ENCODE measurements at regions not wholly inside any gene's neighbourhood (a gene's known extent, or its start where the extent isn't known, plus 50 kb on each side); places are given as distances from the start of the nearest gene placed in this dataset.

DNA sequence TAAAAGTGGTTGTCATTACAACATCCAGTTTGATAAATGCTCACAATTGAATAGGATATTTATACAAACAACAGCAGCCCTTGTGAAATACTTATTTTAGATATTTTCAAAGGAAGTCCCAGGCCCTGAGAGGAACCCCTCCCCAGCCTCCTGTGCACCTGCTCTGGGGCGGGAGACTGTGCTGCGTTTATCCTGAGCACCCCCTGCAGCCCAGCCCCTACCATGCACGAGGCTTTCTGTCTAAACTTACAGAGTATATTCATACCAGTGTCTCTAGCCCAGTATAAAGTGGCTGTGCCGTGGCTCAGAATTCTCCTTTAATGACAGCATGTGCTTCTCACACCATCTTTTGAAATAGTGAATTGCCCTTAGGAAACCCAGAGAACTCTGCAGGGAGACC lies 1084.3 kb downstream of the TMEM121 start:
- ChIA-PET POLR2A (no interaction called here), CTCF (no interaction called here)
- H3K9me3 ChIP-seq (replicated peaks; ENCODE audit: control insufficient read depth, insufficient read depth, low read length): no peaks in the 10 kb centered on the region
- no peaks in the 10 kb centered on the region for H3K4me1 ChIP-seq (ENCODE audit: control insufficient read depth, extremely low read depth, insufficient read depth, low read length)
- no peak overlapping the region for H3K4me2 ChIP-seq (ENCODE audit: insufficient read depth, low read length)
- FAIRE-seq: no peak
- no peak for DNase-seq (ENCODE audit: low read depth, low spot score)
- H2AFZ ChIP-seq (ENCODE audit: low read depth, low read length): no peak overlapping the region
- no peak overlapping the region for H3K9ac ChIP-seq (replicated peaks; ENCODE audit: extremely low read depth, insufficient read depth, low read length)
- H3K79me2 ChIP-seq (ENCODE audit: control insufficient read depth, insufficient read depth, low read length): no peaks in the 10 kb centered on the region
- TF ChIP-seq EZH2 (IDR thresholded peaks at IDR 0.05; ENCODE audit: borderline replicate concordance, low read depth, low read length, severe bottlenecking): no peak
- no peak for TF ChIP-seq FOS (IDR thresholded peaks at IDR 0.05; ENCODE audit: borderline replicate concordance, insufficient read depth, low read length)
- TF ChIP-seq, protein P1, sequence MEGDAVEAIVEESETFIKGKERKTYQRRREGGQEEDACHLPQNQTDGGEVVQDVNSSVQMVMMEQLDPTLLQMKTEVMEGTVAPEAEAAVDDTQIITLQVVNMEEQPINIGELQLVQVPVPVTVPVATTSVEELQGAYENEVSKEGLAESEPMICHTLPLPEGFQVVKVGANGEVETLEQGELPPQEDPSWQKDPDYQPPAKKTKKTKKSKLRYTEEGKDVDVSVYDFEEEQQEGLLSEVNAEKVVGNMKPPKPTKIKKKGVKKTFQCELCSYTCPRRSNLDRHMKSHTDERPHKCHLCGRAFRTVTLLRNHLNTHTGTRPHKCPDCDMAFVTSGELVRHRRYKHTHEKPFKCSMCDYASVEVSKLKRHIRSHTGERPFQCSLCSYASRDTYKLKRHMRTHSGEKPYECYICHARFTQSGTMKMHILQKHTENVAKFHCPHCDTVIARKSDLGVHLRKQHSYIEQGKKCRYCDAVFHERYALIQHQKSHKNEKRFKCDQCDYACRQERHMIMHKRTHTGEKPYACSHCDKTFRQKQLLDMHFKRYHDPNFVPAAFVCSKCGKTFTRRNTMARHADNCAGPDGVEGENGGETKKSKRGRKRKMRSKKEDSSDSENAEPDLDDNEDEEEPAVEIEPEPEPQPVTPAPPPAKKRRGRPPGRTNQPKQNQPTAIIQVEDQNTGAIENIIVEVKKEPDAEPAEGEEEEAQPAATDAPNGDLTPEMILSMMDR (IDR thresholded peaks at IDR 0.05; ENCODE audit: extremely low read depth in 1 of 2, insufficient read depth in 1 of 2, low read depth in 1 of 2, low read length in 2 of 2): no peak
- H3K4me3 ChIP-seq (replicated peaks in 1 of 3; ENCODE audit: insufficient read depth in 1 of 3, low read depth in 1 of 3, low read length in 3 of 3): no peak overlapping the region
- H3K27me3 ChIP-seq (ENCODE audit: control insufficient read depth in 2 of 2, insufficient read depth in 2 of 2, low read length in 2 of 2): no peaks in the 10 kb centered on the region
- no peaks in the 10 kb centered on the region for H3K36me3 ChIP-seq (ENCODE audit: control insufficient read depth in 2 of 2, extremely low read depth in 1 of 2, insufficient read depth in 2 of 2, low read length in 2 of 2)
- dilution Hi-C loops (cut with MboI; ENCODE audit: extremely low pct_ligation_motif_present, low sequenced_read_pairs) (no loop called here), intact Hi-C loops (cut with micrococcal nuclease) (no loop called here)
- no TSS peak for BruUV-seq (replicated peaks)
- no peaks in the 10 kb centered on the region for H3K9me1 ChIP-seq (replicated peaks; ENCODE audit: control insufficient read depth, extremely low read depth, insufficient read depth, low read length)
- H4K20me1 ChIP-seq (replicated peaks; ENCODE audit: control insufficient read depth, extremely low read depth, insufficient read depth, low read length): no peaks in the 10 kb centered on the region
- no peak overlapping the region for H3K27ac ChIP-seq (ENCODE audit: insufficient read depth, low read depth, low read length)

DNA sequence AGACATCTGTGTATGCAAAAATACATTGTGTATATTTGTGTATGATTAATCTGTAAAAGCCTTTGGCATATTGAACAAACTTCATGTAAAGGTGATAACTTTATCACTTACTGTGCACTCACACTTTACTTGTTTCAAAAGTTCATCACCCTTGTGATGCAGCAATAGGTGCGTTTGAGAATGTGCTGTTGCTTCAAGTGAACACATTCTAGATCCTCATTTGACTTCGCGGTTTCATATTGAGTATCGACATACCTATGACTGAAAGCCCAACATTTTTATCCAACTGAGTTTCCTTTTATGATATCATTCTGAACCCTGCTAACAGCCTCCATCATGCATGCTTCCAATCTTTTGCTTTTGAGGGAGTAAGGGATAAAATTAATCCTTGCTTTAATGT lies 1086.9 kb downstream of the TMEM121 start:
- no peak for TF ChIP-seq EZH2 (IDR thresholded peaks at IDR 0.05; ENCODE audit: borderline replicate concordance, low read depth, low read length, severe bottlenecking)
- TF ChIP-seq, protein P1 (IDR thresholded peaks at IDR 0.05; ENCODE audit: extremely low read depth in 1 of 2, insufficient read depth in 1 of 2, low read depth in 1 of 2, low read length in 2 of 2): no peak
- TF ChIP-seq FOS (IDR thresholded peaks at IDR 0.05; ENCODE audit: borderline replicate concordance, insufficient read depth, low read length): no peak
- TF ChIP-seq GATA2 (IDR thresholded peaks at IDR 0.05; ENCODE audit: insufficient read depth, insufficient read length, low read depth, low read length): no peak
- TF ChIP-seq MAX (IDR thresholded peaks at IDR 0.05; ENCODE audit: insufficient read depth, insufficient read length): no peak
- TF ChIP-seq JUN (IDR thresholded peaks at IDR 0.05; ENCODE audit: borderline replicate concordance, insufficient read depth, insufficient read length, low read depth): no peak
- no peak for TF ChIP-seq POLR2A (IDR thresholded peaks at IDR 0.05; ENCODE audit: low read depth, low read length)
- no peak for TF ChIP-seq POLR2AphosphoS5 (IDR thresholded peaks at IDR 0.05; ENCODE audit: insufficient read depth, low read depth, low read length)
- H3K79me2 ChIP-seq (ENCODE audit: control insufficient read depth, insufficient read depth, low read length): no peaks in the 10 kb centered on the region
- no peak overlapping the region for H3K27ac ChIP-seq (ENCODE audit: insufficient read depth, low read depth, low read length)
- CTCF ChIA-PET: no interaction called here
- DNase-seq (ENCODE audit: low read depth, low spot score) (no peak), FAIRE-seq (no peak)
- dilution Hi-C loops (cut with MboI; ENCODE audit: extremely low pct_ligation_motif_present, low sequenced_read_pairs) (no loop called here), intact Hi-C loops (cut with micrococcal nuclease) (no loop called here)
- peaks cover 2% of the 10 kb centered on the region for H3K9me3 ChIP-seq (replicated peaks; ENCODE audit: control insufficient read depth, insufficient read depth, low read length)
- no peaks in the 10 kb centered on the region for H3K36me3 ChIP-seq (ENCODE audit: control insufficient read depth in 2 of 2, extremely low read depth in 1 of 2, insufficient read depth in 2 of 2, low read length in 2 of 2)
- POLR2A ChIA-PET: no interaction called here
- no peak overlapping the region for H3K4me2 ChIP-seq (ENCODE audit: insufficient read depth, low read length)
- H3K4me1 ChIP-seq (ENCODE audit: control insufficient read depth, extremely low read depth, insufficient read depth, low read length): no peaks in the 10 kb centered on the region
- no peaks in the 10 kb centered on the region for H3K27me3 ChIP-seq (ENCODE audit: control insufficient read depth in 2 of 2, insufficient read depth in 2 of 2, low read length in 2 of 2)
- no peak overlapping the region for H3K9ac ChIP-seq (replicated peaks; ENCODE audit: extremely low read depth, insufficient read depth, low read length)
- no TSS peak for BruUV-seq (replicated peaks)
- no peak overlapping the region for H3K4me3 ChIP-seq (replicated peaks in 1 of 3; ENCODE audit: insufficient read depth in 1 of 3, low read depth in 1 of 3, low read length in 3 of 3)
- H2AFZ ChIP-seq (ENCODE audit: low read depth, low read length): no peak overlapping the region
- no peaks in the 10 kb centered on the region for H3K9me1 ChIP-seq (replicated peaks; ENCODE audit: control insufficient read depth, extremely low read depth, insufficient read depth, low read length)
- H4K20me1 ChIP-seq (replicated peaks; ENCODE audit: control insufficient read depth, extremely low read depth, insufficient read depth, low read length): no peaks in the 10 kb centered on the region

All from endothelial cell of umbilical vein (primary cell).